T-cell (primary cell): ENCODE measurements at regions not wholly inside any gene's neighbourhood (a gene's known extent, or its start where the extent isn't known, plus 50 kb on each side); places are given as distances from the start of the nearest gene placed in this dataset.

ENCODE experiments used
- ATAC-seq, 4 experiments: fragments of 200-7000 bp in 3 of 4; fragments of 150-1000 bp in 1 of 4; cut with Tn5 transposase; replicated peaks in 1 of 4; 1 replicate in 3 of 4; 2 replicates in 1 of 4; pipeline ENCODE4 v1.10.0; 2021; ENCODE audit warnings: moderate library complexity in 3 of 4, mild to moderate bottlenecking in 2 of 4, moderate number of reproducible peaks in 1 of 4
- CTCF ChIA-PET, 2 donors: fragments of 300-600 bp; sonication (Branson Sonifier 250); formaldehyde crosslinking; loops; one replicate each; lab custom pipeline; 2022; ENCODE audit warnings: antibody characterized with exemption in 2 of 2; lab: Charles Lee
- POLR2A ChIA-PET, 2 donors: fragments of 300-600 bp; sonication (Branson Sonifier 250); formaldehyde crosslinking; loops; one replicate each; lab custom pipeline; 2022; ENCODE audit warnings: antibody characterized with exemption in 2 of 2; lab: Charles Lee
- DNase-seq, 35 experiments: peaks; one replicate each; pipeline versions ENCODE4 v3.0.0 to v3.0.0-alpha.2; 2013 to 2023
- H3K27ac ChIP-seq: one replicate; pipeline ENCODE4 v1.5.1; 2013; ENCODE audit warnings: low read length
- H3K27me3 ChIP-seq, 2 experiments: replicated peaks in 1 of 2; 1 replicate in 1 of 2; 2 replicates in 1 of 2; pipeline versions ENCODE4 v1.6.1 to v1.7.0; 2013; ENCODE audit warnings: low read length in 1 of 2, mixed read lengths in 1 of 2; ENCODE audit not compliant: control insufficient read depth in 2 of 2, insufficient read depth in 2 of 2; ENCODE audit errors: extremely low read depth in 1 of 2
- H3K36me3 ChIP-seq, 2 donors: 1 replicate in 1 of 2; 2 replicates in 1 of 2; pipeline versions ENCODE4 v1.6.1 to v1.7.0; 2013; ENCODE audit warnings: low read length in 1 of 2; ENCODE audit not compliant: control insufficient read depth in 2 of 2, insufficient read depth in 1 of 2; ENCODE audit errors: extremely low read depth in 1 of 2
- H3K4me1 ChIP-seq, 2 experiments: 1 replicate in 1 of 2; 2 replicates in 1 of 2; pipeline versions ENCODE4 v1.6.1 to v1.7.0; 2013; ENCODE audit warnings: low read length in 2 of 2, mixed read lengths in 1 of 2; ENCODE audit not compliant: insufficient read depth in 2 of 2, control insufficient read depth in 1 of 2; ENCODE audit errors: extremely low read depth in 1 of 2
- H3K4me3 ChIP-seq, 2 donors: 1 replicate in 1 of 2; 2 replicates in 1 of 2; pipeline versions ENCODE4 v1.5.1 to v1.7.0; 2013; ENCODE audit warnings: mild to moderate bottlenecking in 2 of 2, low read length in 1 of 2, moderate library complexity in 1 of 2; ENCODE audit not compliant: control insufficient read depth in 1 of 2; ENCODE audit errors: extremely low read depth in 1 of 2
- H3K9me3 ChIP-seq: 2 replicates; pipeline ENCODE4 v1.7.0; 2013
- H3K27ac Mint-ChIP-seq, 2 donors: one replicate each; pipeline ENCODE4 v1.8.0; 2020 to 2021; ENCODE audit warnings: mild to moderate bottlenecking in 2 of 2, mixed read lengths in 2 of 2
- H3K27me3 Mint-ChIP-seq, 2 donors: one replicate each; pipeline ENCODE4 v1.8.0; 2021 to 2022; ENCODE audit warnings: mixed read lengths in 2 of 2
- H3K36me3 Mint-ChIP-seq: one replicate; pipeline ENCODE4 v1.8.0; 2021; ENCODE audit warnings: mixed read lengths
- H3K4me1 Mint-ChIP-seq, 3 donors: one replicate each; pipeline ENCODE4 v1.8.0; 2020 to 2022; ENCODE audit warnings: mixed read lengths in 3 of 3, mild to moderate bottlenecking in 1 of 3
- H3K4me3 Mint-ChIP-seq, 3 donors: one replicate each; pipeline ENCODE4 v1.8.0; 2020 to 2022; ENCODE audit warnings: mild to moderate bottlenecking in 3 of 3, mixed read lengths in 3 of 3, moderate library complexity in 3 of 3
- H3K9me3 Mint-ChIP-seq, 3 donors: one replicate each; pipeline ENCODE4 v1.8.0; 2020 to 2022; ENCODE audit warnings: mixed read lengths in 3 of 3
- WGBS: methylation state at CpG from one replicate; pipeline ENCODE4 v1.1.5; 2013; ENCODE audit warnings: missing lambda C conversion rate; ENCODE audit not compliant: insufficient coverage; 5-methylcytosine and 5-hydroxymethylcytosine counted together

GRCh38 chr7:41855798-41856197 is 152.9 kb upstream of the INHBA start:
- no peaks in the 10 kb centered on the region for H3K36me3 ChIP-seq
- ChIA-PET CTCF (no interaction called here), POLR2A (no interaction called here)
- Mint-ChIP-seq H3K4me3 (no peak overlapping the region), H3K4me1 (no peaks in the 10 kb centered on the region), H3K27me3 (peaks cover 0 to 7% of the 10 kb centered on the region in 2 donors), H3K9me3 (peaks cover 0 to 12% (median 0%) of the 10 kb centered on the region in 3 donors), H3K36me3 (no peaks in the 10 kb centered on the region), H3K27ac (no peak overlapping the region)
- DNase-seq = no peak
- no CpG with 5 or more reads among the region's 1 CpG for WGBS
- H3K9me3 ChIP-seq = no peaks in the 10 kb centered on the region
- no peak overlapping the region for H3K27ac ChIP-seq
- no peak overlapping the region for H3K4me3 ChIP-seq
- peaks cover 0 to 3% of the 10 kb centered on the region in 2 experiments for H3K27me3 ChIP-seq
- ATAC-seq = no peak
- H3K4me1 ChIP-seq = no peaks in the 10 kb centered on the region

- DNase-seq (no peak), ATAC-seq (no peak)
- Mint-ChIP-seq H3K27me3 (peaks cover 0 to 13% of the 10 kb centered on the region in 2 donors), H3K36me3 (no peaks in the 10 kb centered on the region), H3K9me3 (peaks cover 7 to 19% (median 9%) of the 10 kb centered on the region in 3 donors), H3K4me3 (no peak overlapping the region), H3K4me1 (no peaks in the 10 kb centered on the region), H3K27ac (no peak overlapping the region)
- Histone ChIP-seq H3K36me3 (no peaks in the 10 kb centered on the region), H3K9me3 (no peaks in the 10 kb centered on the region), H3K27me3 (no peaks in the 10 kb centered on the region), H3K4me1 (no peaks in the 10 kb centered on the region), H3K27ac (no peak overlapping the region), H3K4me3 (no peak overlapping the region)
- WGBS = no CpG with 5 or more reads among the region's 4 CpGs
- ChIA-PET POLR2A (no interaction called here), CTCF (no interaction called here)
These were observed 144.7 kb upstream of the INHBA start for GRCh38 chr7:41847606-41848005.

DNA sequence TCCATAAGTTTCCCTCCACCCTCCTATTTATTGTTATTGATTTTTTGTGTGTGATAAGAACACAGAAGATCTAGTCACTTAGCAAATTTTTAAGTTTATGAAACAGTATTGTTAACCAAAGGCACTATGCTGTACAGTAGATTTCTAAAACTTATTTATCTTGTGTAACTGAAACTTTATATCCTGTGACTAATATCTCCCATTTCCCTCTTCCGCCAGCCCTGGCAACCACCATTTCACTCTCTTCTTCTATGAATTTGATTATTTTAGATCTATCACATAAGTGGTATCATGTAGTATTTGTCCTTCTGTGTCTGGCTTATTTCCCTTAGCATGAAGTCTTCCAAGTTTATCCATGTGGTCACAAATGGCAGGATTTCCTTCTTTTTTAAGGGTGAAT is 144.3 kb upstream of the INHBA start:
- Histone ChIP-seq H3K27ac (no peak overlapping the region), H3K9me3 (no peaks in the 10 kb centered on the region), H3K36me3 (no peaks in the 10 kb centered on the region), H3K4me3 (no peak overlapping the region), H3K27me3 (no peaks in the 10 kb centered on the region), H3K4me1 (no peaks in the 10 kb centered on the region)
- Mint-ChIP-seq H3K36me3 (no peaks in the 10 kb centered on the region), H3K27ac (no peak overlapping the region), H3K4me1 (no peaks in the 10 kb centered on the region), H3K9me3 (peaks cover 7 to 14% (median 12%) of the 10 kb centered on the region in 3 donors), H3K27me3 (peaks cover 0 to 9% of the 10 kb centered on the region in 2 donors), H3K4me3 (no peak overlapping the region)
- ChIA-PET CTCF (no interaction called here), POLR2A (no interaction called here)
- ATAC-seq = no peak
- WGBS = no CpG with 5 or more reads among the region's 1 CpG
- DNase-seq = no peak

DNA sequence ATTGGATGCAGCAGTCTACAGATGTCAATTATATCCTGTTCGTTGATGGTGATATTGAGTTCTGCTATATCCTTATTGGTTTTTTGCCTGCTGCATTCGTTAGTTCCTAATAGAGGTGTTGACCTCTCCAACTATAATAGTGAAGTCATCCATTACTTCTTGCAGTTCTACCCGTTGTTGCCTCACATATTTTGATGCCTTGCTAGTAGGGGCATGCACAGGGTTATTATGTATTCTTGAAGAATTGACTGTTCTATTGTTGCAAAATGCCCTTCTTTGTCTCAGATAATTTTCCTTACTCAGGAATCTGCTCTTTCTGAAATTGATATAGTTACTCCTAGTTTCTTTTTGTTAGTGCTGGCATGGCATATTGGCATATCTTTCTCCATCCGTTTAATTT is 140.1 kb upstream of the INHBA start:
- POLR2A ChIA-PET = no interaction called here
- Histone ChIP-seq H3K9me3 (no peaks in the 10 kb centered on the region), H3K4me1 (no peaks in the 10 kb centered on the region), H3K27ac (no peak overlapping the region), H3K4me3 (no peak overlapping the region), H3K36me3 (no peaks in the 10 kb centered on the region), H3K27me3 (no peaks in the 10 kb centered on the region)
- Mint-ChIP-seq H3K9me3 (peaks cover 3 to 22% (median 5%) of the 10 kb centered on the region in 3 donors), H3K27me3 (no peaks in the 10 kb centered on the region), H3K4me3 (no peak overlapping the region), H3K27ac (no peak overlapping the region), H3K4me1 (no peaks in the 10 kb centered on the region), H3K36me3 (no peaks in the 10 kb centered on the region)
- no CpG with 5 or more reads among the region's 4 CpGs for WGBS
- CTCF ChIA-PET = no interaction called here
- ATAC-seq (no peak), DNase-seq (no peak)

DNA sequence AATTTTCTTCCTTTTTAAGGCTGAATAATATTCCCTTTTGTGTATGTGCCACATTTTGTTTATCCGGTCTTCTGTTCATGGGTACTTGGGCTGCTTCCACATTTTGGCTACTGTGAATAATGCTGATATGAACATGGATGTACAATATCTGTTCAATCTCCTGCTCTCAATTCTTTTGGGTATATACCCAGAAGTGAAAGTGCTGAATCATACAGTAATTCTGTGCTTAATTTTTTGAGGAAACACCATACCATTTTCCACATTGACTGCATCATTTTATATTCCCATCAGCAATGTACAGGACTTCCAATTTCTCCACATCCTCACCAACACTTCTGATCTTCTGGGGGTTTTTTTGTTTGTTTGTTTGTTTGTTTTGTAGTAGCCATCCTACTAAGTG is 135.0 kb upstream of the INHBA start:
- ATAC-seq (no peak), DNase-seq (no peak)
- H3K36me3 Mint-ChIP-seq = no peaks in the 10 kb centered on the region
- ChIA-PET POLR2A (no interaction called here), CTCF (interaction anchor here in 1 of 2 donors (0.7 kb wide), 1 partner anchor 14 kb away, joined by 3 read pairs; no protein-coding TSS in a partner anchor)
- peaks cover 0 to 21% (median 7%) of the 10 kb centered on the region in 3 donors for H3K9me3 Mint-ChIP-seq
- Histone ChIP-seq H3K27me3 (no peaks in the 10 kb centered on the region), H3K4me1 (no peaks in the 10 kb centered on the region), H3K9me3 (no peaks in the 10 kb centered on the region), H3K27ac (no peak overlapping the region), H3K36me3 (no peaks in the 10 kb centered on the region), H3K4me3 (no peak overlapping the region)
- H3K27ac Mint-ChIP-seq = no peak overlapping the region
- no peaks in the 10 kb centered on the region for H3K4me1 Mint-ChIP-seq
- no peak overlapping the region for H3K4me3 Mint-ChIP-seq
- WGBS = no CpG with 5 or more reads among the region's 1 CpG
- H3K27me3 Mint-ChIP-seq = no peaks in the 10 kb centered on the region

DNA sequence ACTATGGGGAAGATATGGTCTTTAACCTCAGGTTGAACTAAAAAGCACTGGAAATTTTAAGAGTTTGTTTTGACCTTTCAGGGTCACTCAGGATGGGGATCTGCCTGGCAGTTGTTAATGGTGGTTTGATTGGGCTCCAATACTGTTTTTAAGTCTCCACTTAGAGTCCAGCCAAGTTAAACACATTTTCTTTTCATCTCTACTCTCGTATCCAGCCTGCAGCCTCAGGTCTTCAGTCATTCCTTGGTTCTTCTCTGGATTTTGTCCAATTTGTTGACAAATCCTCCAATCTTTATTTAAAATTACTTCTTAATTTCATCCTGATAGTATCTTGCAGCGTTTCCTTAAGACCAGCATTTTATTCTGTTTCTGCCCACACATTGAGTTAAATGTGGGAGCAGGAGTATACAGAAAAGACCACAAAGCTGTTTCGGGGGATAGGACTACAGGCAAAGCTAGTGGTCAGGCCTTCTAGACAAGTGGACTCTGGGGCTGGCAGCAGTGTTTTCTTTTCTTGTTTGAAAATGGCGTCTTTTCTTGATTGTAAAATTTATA is 133.2 kb upstream of the INHBA start:
- no peak overlapping the region for H3K27ac Mint-ChIP-seq
- 55% methylated on average over 1 of the region's 4 CpGs for WGBS
- ChIA-PET POLR2A (no interaction called here), CTCF (no interaction called here)
- H3K27me3 Mint-ChIP-seq = no peaks in the 10 kb centered on the region
- no peaks in the 10 kb centered on the region for H3K27me3 ChIP-seq
- H3K36me3 ChIP-seq = no peaks in the 10 kb centered on the region
- no peaks in the 10 kb centered on the region for H3K4me1 ChIP-seq
- H3K9me3 Mint-ChIP-seq = peaks cover 9 to 30% (median 20%) of the 10 kb centered on the region in 3 donors
- DNase-seq = no peak
- no peak overlapping the region for H3K27ac ChIP-seq
- no peaks in the 10 kb centered on the region for H3K36me3 Mint-ChIP-seq
- H3K9me3 ChIP-seq = no peaks in the 10 kb centered on the region
- no peak for ATAC-seq
- H3K4me1 Mint-ChIP-seq = no peaks in the 10 kb centered on the region
- no peak overlapping the region for H3K4me3 ChIP-seq
- H3K4me3 Mint-ChIP-seq = no peak overlapping the region
